ENCODE measurements at regions not wholly inside any gene's neighbourhood (a gene's known extent, or its start where the extent isn't known, plus 50 kb on each side); places are given as distances from the start of the nearest gene placed in this dataset.

GRCh38 chr4:135007400-135007799 is 805.8 kb upstream of the PABPC4L start:
- Histone ChIP-seq H4K20me1 (ENCODE audit: insufficient read depth) (no peaks in the 10 kb centered on the region), H3K4me1 (replicated peaks; ENCODE audit: insufficient read depth) (no peaks in the 10 kb centered on the region), H3K27me3 (ENCODE audit: insufficient read depth, low read depth) (no peaks in the 10 kb centered on the region), H3K9me3 (ENCODE audit: insufficient read depth, low read depth) (no peaks in the 10 kb centered on the region), H3K4me3 (no peak overlapping the region), H3K36me3 (ENCODE audit: low read depth) (no peaks in the 10 kb centered on the region), H3F3A (ENCODE audit: insufficient read depth, low read depth) (no peaks in the 10 kb centered on the region), H2AFZ (no peak overlapping the region), H3K27ac (no peak overlapping the region), H3K4me2 (no peak overlapping the region), H3K9me2 (ENCODE audit: insufficient read depth) (no peaks in the 10 kb centered on the region), H3K79me2 (ENCODE audit: low read depth) (no peaks in the 10 kb centered on the region)
- ChIA-PET CTCF (no interaction called here), POLR2A (ENCODE audit: unreplicated experiment) (no interaction called here)
- TF ChIP-seq EZH2 (IDR thresholded peaks at IDR 0.05; ENCODE audit: low read depth) = no peak
- TF ChIP-seq, protein P1, sequence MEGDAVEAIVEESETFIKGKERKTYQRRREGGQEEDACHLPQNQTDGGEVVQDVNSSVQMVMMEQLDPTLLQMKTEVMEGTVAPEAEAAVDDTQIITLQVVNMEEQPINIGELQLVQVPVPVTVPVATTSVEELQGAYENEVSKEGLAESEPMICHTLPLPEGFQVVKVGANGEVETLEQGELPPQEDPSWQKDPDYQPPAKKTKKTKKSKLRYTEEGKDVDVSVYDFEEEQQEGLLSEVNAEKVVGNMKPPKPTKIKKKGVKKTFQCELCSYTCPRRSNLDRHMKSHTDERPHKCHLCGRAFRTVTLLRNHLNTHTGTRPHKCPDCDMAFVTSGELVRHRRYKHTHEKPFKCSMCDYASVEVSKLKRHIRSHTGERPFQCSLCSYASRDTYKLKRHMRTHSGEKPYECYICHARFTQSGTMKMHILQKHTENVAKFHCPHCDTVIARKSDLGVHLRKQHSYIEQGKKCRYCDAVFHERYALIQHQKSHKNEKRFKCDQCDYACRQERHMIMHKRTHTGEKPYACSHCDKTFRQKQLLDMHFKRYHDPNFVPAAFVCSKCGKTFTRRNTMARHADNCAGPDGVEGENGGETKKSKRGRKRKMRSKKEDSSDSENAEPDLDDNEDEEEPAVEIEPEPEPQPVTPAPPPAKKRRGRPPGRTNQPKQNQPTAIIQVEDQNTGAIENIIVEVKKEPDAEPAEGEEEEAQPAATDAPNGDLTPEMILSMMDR (conservative IDR thresholded peaks at IDR 0.05) = no peak
- intact Hi-C loops (cut with micrococcal nuclease; ENCODE audit: unreplicated experiment) = no loop called here
- no TSS peak for BruUV-seq (replicated peaks)
- DNase-seq = no peak

GRCh38 chr4:134999169-134999568 is 797.6 kb upstream of the PABPC4L start:
- CTCF ChIA-PET = no interaction called here
- H3K4me1 ChIP-seq (replicated peaks; ENCODE audit: insufficient read depth) = no peaks in the 10 kb centered on the region
- H3K9me3 ChIP-seq (ENCODE audit: insufficient read depth, low read depth) = no peaks in the 10 kb centered on the region
- no peak overlapping the region for H3K4me2 ChIP-seq
- POLR2A ChIA-PET (ENCODE audit: unreplicated experiment) = no interaction called here
- BruUV-seq (replicated peaks) = no TSS peak
- no peaks in the 10 kb centered on the region for H3F3A ChIP-seq (ENCODE audit: insufficient read depth, low read depth)
- H4K20me1 ChIP-seq (ENCODE audit: insufficient read depth) = no peaks in the 10 kb centered on the region
- no peaks in the 10 kb centered on the region for H3K36me3 ChIP-seq (ENCODE audit: low read depth)
- H3K4me3 ChIP-seq = no peak overlapping the region
- no peak for DNase-seq
- no peak for TF ChIP-seq EZH2 (IDR thresholded peaks at IDR 0.05; ENCODE audit: low read depth)
- TF ChIP-seq, protein P1 (conservative IDR thresholded peaks at IDR 0.05) = no peak
- intact Hi-C loops (cut with micrococcal nuclease; ENCODE audit: unreplicated experiment) = no loop called here
- H3K79me2 ChIP-seq (ENCODE audit: low read depth) = no peaks in the 10 kb centered on the region
- H3K27ac ChIP-seq = no peak overlapping the region
- H3K9me2 ChIP-seq (ENCODE audit: insufficient read depth) = no peaks in the 10 kb centered on the region; the same call in 1 of the 2 replicates
- no peak overlapping the region for H2AFZ ChIP-seq
- no peaks in the 10 kb centered on the region for H3K27me3 ChIP-seq (ENCODE audit: insufficient read depth, low read depth)

GRCh38 chr4:134961963-134962362 is 760.4 kb upstream of the PABPC4L start:
- Histone ChIP-seq H3K9me2 (ENCODE audit: insufficient read depth) (no peaks in the 10 kb centered on the region), H3K9me3 (ENCODE audit: insufficient read depth, low read depth) (no peaks in the 10 kb centered on the region), H3K4me1 (replicated peaks; ENCODE audit: insufficient read depth) (no peaks in the 10 kb centered on the region), H3K79me2 (ENCODE audit: low read depth) (no peaks in the 10 kb centered on the region), H3K4me2 (no peak overlapping the region), H3F3A (ENCODE audit: insufficient read depth, low read depth) (no peaks in the 10 kb centered on the region), H3K4me3 (no peak overlapping the region), H2AFZ (no peak overlapping the region), H3K27ac (no peak overlapping the region), H4K20me1 (ENCODE audit: insufficient read depth) (no peaks in the 10 kb centered on the region), H3K27me3 (ENCODE audit: insufficient read depth, low read depth) (no peaks in the 10 kb centered on the region), H3K36me3 (ENCODE audit: low read depth) (no peaks in the 10 kb centered on the region)
- DNase-seq = no peak
- TF ChIP-seq, protein P1 (conservative IDR thresholded peaks at IDR 0.05) = no peak
- no peak for TF ChIP-seq EZH2 (IDR thresholded peaks at IDR 0.05; ENCODE audit: low read depth)
- ChIA-PET CTCF (no interaction called here), POLR2A (ENCODE audit: unreplicated experiment) (no interaction called here)
- no TSS peak for BruUV-seq (replicated peaks)
- intact Hi-C loops (cut with micrococcal nuclease; ENCODE audit: unreplicated experiment) = no loop called here
